H1 (cell line): ENCODE measurements at regions not wholly inside any gene's neighbourhood (a gene's known extent, or its start where the extent isn't known, plus 50 kb on each side); places are given as distances from the start of the nearest gene placed in this dataset.

ENCODE experiments used
- CTCF ChIA-PET: fragments of 300-600 bp; sonication (Branson Sonifier 250); formaldehyde crosslinking; loops from one replicate; lab custom pipeline; 2021; ENCODE audit not compliant: partially characterized antibody; lab: Charles Lee
- POLR2A ChIA-PET: fragments of 300-600 bp; sonication (Branson Sonifier 250); formaldehyde crosslinking; loops from one replicate; lab custom pipeline; 2021; ENCODE audit warnings: inconsistent platforms; ENCODE audit not compliant: partially characterized antibody; lab: Charles Lee
- DNase-seq, 2 experiments: peaks; one replicate each; pipeline versions ENCODE4 v3.0.0 to v3.0.0-alpha.2; 2010 to 2022; ENCODE audit warnings: low spot score in 2 of 2, low read depth in 1 of 2, mixed read lengths in 1 of 2
- FAIRE-seq: peaks from 2 replicates; lab custom pipeline; 2011; peaks lifted over from hg19 to GRCh38; lab: Jason Lieb, UNC
- H2AFZ ChIP-seq: 2 replicates; pipeline ENCODE4 v1.8.1; 2012; ENCODE audit warnings: low read length, inconsistent platforms
- H2AK5ac ChIP-seq: 2 replicates; pipeline ENCODE4 v1.6.1; 2013; ENCODE audit warnings: low read depth, low read length
- H2BK120ac ChIP-seq: replicated peaks from 2 replicates; pipeline ENCODE3; 2013; ENCODE audit warnings: low read depth, low read length, inconsistent platforms
- H2BK12ac ChIP-seq: 2 replicates; pipeline ENCODE4 v1.6.1; 2013; ENCODE audit warnings: low read depth, low read length
- H2BK15ac ChIP-seq: 2 replicates; pipeline ENCODE4 v1.6.1; 2013; ENCODE audit warnings: low read length
- H2BK20ac ChIP-seq: 2 replicates; pipeline ENCODE4 v1.6.1; 2013; ENCODE audit warnings: low read length
- H2BK5ac ChIP-seq: 2 replicates; pipeline ENCODE4 v1.6.1; 2013; ENCODE audit warnings: low read depth, low read length
- H3K14ac ChIP-seq: 2 replicates; pipeline ENCODE4 v1.6.1; 2013; ENCODE audit warnings: inconsistent platforms; ENCODE audit not compliant: insufficient read length
- H3K18ac ChIP-seq: 2 replicates; pipeline ENCODE4 v1.6.1; 2013; ENCODE audit warnings: low read length; ENCODE audit errors: extremely low read depth
- H3K23ac ChIP-seq: 2 replicates; pipeline ENCODE4 v1.6.1; 2013; ENCODE audit warnings: inconsistent platforms; ENCODE audit not compliant: insufficient read length
- H3K23me2 ChIP-seq: 2 replicates; pipeline ENCODE4 v1.6.1; 2013; ENCODE audit warnings: low read depth, low read length
- H3K27ac ChIP-seq: 2 replicates; pipeline ENCODE4 v1.6.1; 2011; ENCODE audit warnings: low read depth, low read length, inconsistent platforms
- H3K27me3 ChIP-seq, 4 experiments: replicated peaks in 1 of 4; 1 replicate in 1 of 4; 2 replicates in 3 of 4; pipeline versions ENCODE4 v1.6.1 to v1.8.1; 2011 to 2013; ENCODE audit warnings: low read length in 3 of 4, mild to moderate bottlenecking in 3 of 4, inconsistent platforms in 2 of 4, mixed read lengths in 2 of 4, moderate library complexity in 1 of 4; ENCODE audit not compliant: control insufficient read depth in 3 of 4, insufficient read depth in 3 of 4; ENCODE audit errors: extremely low read depth in 1 of 4
- H3K36me3 ChIP-seq, 4 experiments: 2 replicates each; pipeline versions ENCODE4 v1.6.1 to v1.8.1; 2011 to 2013; ENCODE audit warnings: mild to moderate bottlenecking in 4 of 4, low read length in 3 of 4, moderate library complexity in 2 of 4, control low read depth in 1 of 4, inconsistent platforms in 1 of 4; ENCODE audit not compliant: insufficient read depth in 4 of 4, control insufficient read depth in 2 of 4
- H3K4ac ChIP-seq: replicated peaks from 2 replicates; pipeline ENCODE3; 2013; ENCODE audit warnings: low read length, low read depth, mixed read lengths, inconsistent platforms; ENCODE audit not compliant: insufficient read length
- H3K4me1 ChIP-seq, 4 experiments: replicated peaks in 1 of 4; 1 replicate in 1 of 4; 2 replicates in 3 of 4; pipeline versions ENCODE4 v1.6.1 to v1.8.1; 2011 to 2013; ENCODE audit warnings: low read length in 3 of 4, inconsistent platforms in 2 of 4, mixed read lengths in 1 of 4; ENCODE audit not compliant: insufficient read depth in 4 of 4, control insufficient read depth in 3 of 4
- H3K4me2 ChIP-seq, 2 experiments: 2 replicates each; pipeline versions ENCODE4 v1.6.1 to v1.8.1; 2011 to 2013; ENCODE audit warnings: low read depth in 2 of 2, low read length in 2 of 2, control low read depth in 1 of 2, inconsistent platforms in 1 of 2, mild to moderate bottlenecking in 1 of 2; ENCODE audit not compliant: insufficient read depth in 1 of 2
- H3K4me3 ChIP-seq, 4 experiments: fragments of 200-600, 300-600 bp in 1 of 4; sonication (generic), shearing (Covaris generic), sonication (Bioruptor Twin) in 1 of 4; 2 replicates each; pipeline versions ENCODE4 v1.5.1 to v1.8.1; 2011 to 2016; ENCODE audit warnings: low read length in 4 of 4, low read depth in 3 of 4, control low read depth in 2 of 4, inconsistent platforms in 2 of 4, mild to moderate bottlenecking in 2 of 4, mixed read lengths in 1 of 4, moderate library complexity in 1 of 4; ENCODE audit not compliant: insufficient read depth in 2 of 4; ENCODE audit errors: extremely low read depth in 1 of 4
- H3K56ac ChIP-seq: replicated peaks from 2 replicates; pipeline ENCODE3; 2013; ENCODE audit warnings: low read depth, mild to moderate bottlenecking, mixed read lengths, low read length, inconsistent platforms; ENCODE audit not compliant: insufficient read length
- H3K79me1 ChIP-seq: 2 replicates; pipeline ENCODE4 v1.6.1; 2013; ENCODE audit warnings: low read depth, low read length, control low read depth
- H3K79me2 ChIP-seq, 2 experiments: 2 replicates each; pipeline versions ENCODE4 v1.6.1 to v1.8.1; 2012 to 2013; ENCODE audit warnings: low read length in 2 of 2, mild to moderate bottlenecking in 2 of 2, inconsistent platforms in 1 of 2; ENCODE audit not compliant: insufficient read depth in 2 of 2, control insufficient read depth in 1 of 2
- H3K9ac ChIP-seq, 4 experiments: replicated peaks in 1 of 4; 1 replicate in 1 of 4; 2 replicates in 3 of 4; pipeline versions ENCODE4 v1.6.1 to v1.8.1; 2011 to 2013; ENCODE audit warnings: low read depth in 3 of 4, low read length in 3 of 4, control low read depth in 2 of 4, mild to moderate bottlenecking in 2 of 4, moderate library complexity in 2 of 4, inconsistent platforms in 1 of 4; ENCODE audit errors: extremely low read depth in 1 of 4
- H3K9me3 ChIP-seq, 2 experiments: 2 replicates each; pipeline versions ENCODE4 v1.6.1 to v1.8.1; 2012 to 2013; ENCODE audit warnings: mild to moderate bottlenecking in 2 of 2, moderate library complexity in 2 of 2, control low read depth in 1 of 2, inconsistent platforms in 1 of 2, low read depth in 1 of 2, low read length in 1 of 2, mixed read lengths in 1 of 2; ENCODE audit not compliant: insufficient read depth in 2 of 2
- H4K20me1 ChIP-seq, 2 experiments: replicated peaks in 1 of 2; 2 replicates each; pipeline versions ENCODE3 to v1.8.1; 2011 to 2013; ENCODE audit warnings: inconsistent platforms in 2 of 2, low read length in 2 of 2, mild to moderate bottlenecking in 1 of 2; ENCODE audit not compliant: insufficient read depth in 2 of 2, control insufficient read depth in 1 of 2
- H4K5ac ChIP-seq: 2 replicates; pipeline ENCODE4 v1.6.1; 2013; ENCODE audit warnings: low read length, low read depth, mixed read lengths, inconsistent platforms; ENCODE audit not compliant: insufficient read length
- H4K8ac ChIP-seq: 2 replicates; pipeline ENCODE4 v1.8.0; 2013; ENCODE audit warnings: mild to moderate bottlenecking, moderate library complexity, low read length, inconsistent platforms; ENCODE audit not compliant: insufficient read depth; ENCODE audit errors: extremely low read depth
- H4K91ac ChIP-seq: replicated peaks from 2 replicates; pipeline ENCODE3; 2013; ENCODE audit warnings: low read length, mixed read lengths, inconsistent platforms; ENCODE audit not compliant: insufficient read length
- EZH2 ChIP-seq: fragments of 200-600 bp; sonication (generic); IDR thresholded peaks from 2 replicates; pipeline ENCODE4 v1.7.1; 2012; ENCODE audit warnings: low read depth, mild to moderate bottlenecking, moderate library complexity, low read length, inconsistent platforms; ENCODE audit not compliant: severe bottlenecking
- RXRA ChIP-seq: IDR thresholded peaks from 2 replicates; pipeline ENCODE4 v1.6.1; 2011; ENCODE audit warnings: low read depth, mild to moderate bottlenecking, low read length, moderate library complexity; ENCODE audit not compliant: insufficient read depth
- WGBS, 2 experiments: shearing (Covaris generic) in 1 of 2; methylation state at CpG; one replicate each; pipeline versions ENCODE4 v1.1.6 to v1.1.7; 2013 to 2015; ENCODE audit warnings: low lambda C conversion rate in 2 of 2, mixed read lengths in 2 of 2, inconsistent platforms in 1 of 2, low coverage in 1 of 2, missing lambda C conversion rate in 1 of 2; ENCODE audit not compliant: insufficient replicate concordance in 2 of 2, insufficient coverage in 1 of 2, insufficient read length in 1 of 2; ENCODE audit errors: extremely low coverage in 1 of 2, missing lambda C conversion rate in 1 of 2; 5-methylcytosine and 5-hydroxymethylcytosine counted together
- TF ChIP-seq, protein P1 (sequence below): IDR thresholded peaks from 2 replicates; pipeline ENCODE4 v1.6.1; 2012; ENCODE audit warnings: low read length, inconsistent platforms

GRCh38 chr17:28258347-28258887 lies 60.6 kb upstream of the TMEM97 start:
- H3K79me2 ChIP-seq = no peaks in the 10 kb centered on the region
- H3K27me3 ChIP-seq = no peaks in the 10 kb centered on the region
- 88% methylated on average over 5 of the region's 5 CpGs; no CpG with 5 or more reads in 1 of the 2 experiments for WGBS, 2 experiments
- no peaks in the 10 kb centered on the region for H4K20me1 ChIP-seq
- H3K4me3 ChIP-seq = no peak overlapping the region
- H3K79me1 ChIP-seq = no peaks in the 10 kb centered on the region
- no peak overlapping the region for H4K5ac ChIP-seq
- no peak overlapping the region for H2BK15ac ChIP-seq
- FAIRE-seq (no peak), DNase-seq (no peak)
- ChIA-PET CTCF (interaction anchor here (1.0 to 1.8 kb wide), 4 partner anchors 9 to 67 kb away, joined by 3 to 7 read pairs (median 4); no protein-coding TSS in a partner anchor), POLR2A (interaction anchor here (1.2 kb wide), 1 partner anchor 19 kb away, joined by 3 read pairs; no protein-coding TSS in a partner anchor)
- H2BK20ac ChIP-seq = no peak overlapping the region
- no peak overlapping the region for H2AK5ac ChIP-seq
- no peak overlapping the region for H4K91ac ChIP-seq
- no peaks in the 10 kb centered on the region for H3K36me3 ChIP-seq
- no peaks in the 10 kb centered on the region; the same call in 1 of the 2 replicates for H3K23me2 ChIP-seq
- H2AFZ ChIP-seq = no peak overlapping the region
- H3K4ac ChIP-seq = no peak overlapping the region
- no peak overlapping the region for H2BK120ac ChIP-seq
- H2BK5ac ChIP-seq = no peak overlapping the region
- H3K4me2 ChIP-seq = no peak overlapping the region
- no peak overlapping the region for H2BK12ac ChIP-seq
- H3K27ac ChIP-seq = no peak overlapping the region
- H3K23ac ChIP-seq = no peak overlapping the region
- H3K9me3 ChIP-seq = peaks cover 3 to 21% of the 10 kb centered on the region in 2 experiments
- H3K14ac ChIP-seq = no peak overlapping the region
- H3K4me1 ChIP-seq = no peaks in the 10 kb centered on the region
- H3K18ac ChIP-seq = no peak overlapping the region
- no peak overlapping the region for H3K9ac ChIP-seq
- H4K8ac ChIP-seq = no peak overlapping the region
- no peak overlapping the region for H3K56ac ChIP-seq
- TF ChIP-seq, protein P1, sequence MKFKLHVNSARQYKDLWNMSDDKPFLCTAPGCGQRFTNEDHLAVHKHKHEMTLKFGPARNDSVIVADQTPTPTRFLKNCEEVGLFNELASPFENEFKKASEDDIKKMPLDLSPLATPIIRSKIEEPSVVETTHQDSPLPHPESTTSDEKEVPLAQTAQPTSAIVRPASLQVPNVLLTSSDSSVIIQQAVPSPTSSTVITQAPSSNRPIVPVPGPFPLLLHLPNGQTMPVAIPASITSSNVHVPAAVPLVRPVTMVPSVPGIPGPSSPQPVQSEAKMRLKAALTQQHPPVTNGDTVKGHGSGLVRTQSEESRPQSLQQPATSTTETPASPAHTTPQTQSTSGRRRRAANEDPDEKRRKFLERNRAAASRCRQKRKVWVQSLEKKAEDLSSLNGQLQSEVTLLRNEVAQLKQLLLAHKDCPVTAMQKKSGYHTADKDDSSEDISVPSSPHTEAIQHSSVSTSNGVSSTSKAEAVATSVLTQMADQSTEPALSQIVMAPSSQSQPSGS = no peak
- no peak for TF ChIP-seq EZH2
- TF ChIP-seq RXRA = no peak
